ENCODE measurements at regions not wholly inside any gene's neighbourhood (a gene's known extent, or its start where the extent isn't known, plus 50 kb on each side); places are given as distances from the start of the nearest gene placed in this dataset.

DNA sequence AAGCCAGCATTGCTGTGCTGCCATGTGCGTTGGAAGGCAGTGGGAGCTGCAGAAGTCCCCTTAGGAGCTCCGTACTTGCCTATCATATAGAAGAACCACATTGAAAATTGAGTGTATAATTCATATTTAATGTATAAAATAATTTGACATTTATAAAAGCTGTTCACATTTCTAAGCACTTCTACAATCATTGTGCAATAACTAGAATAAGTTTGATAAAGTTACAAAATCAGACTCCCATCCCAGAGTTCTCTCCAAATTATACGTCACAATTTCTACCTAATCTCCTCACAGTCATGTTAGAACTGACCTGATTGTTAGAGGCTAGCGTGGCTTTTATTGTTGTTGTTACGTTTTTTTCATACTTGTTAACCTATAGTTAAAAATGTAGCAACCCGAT is 123.5 kb upstream of the ZNF366 start:
- Mint-ChIP-seq H3K4me3 (no peak overlapping the region), H3K27me3 (ENCODE audit: low read depth) (no peaks in the 10 kb centered on the region; the same call in 1 of the 2 replicates), H3K4me1 (peaks cover 9 to 21% of the 10 kb centered on the region in 2 experiments), H3K27ac (no peak overlapping the region), H3K36me3 (ENCODE audit: insufficient read depth in 1 of 3, low read depth in 3 of 3) (no peaks in the 10 kb centered on the region), H3K9me3 (no peaks in the 10 kb centered on the region)
- WGBS (ENCODE audit: extremely low coverage, insufficient read length, low lambda C conversion rate), result no CpG with 5 or more reads among the region's 6 CpGs
- no peak overlapping the region for H2AFZ ChIP-seq (ENCODE audit: low read length)
- no peak overlapping the region for H2BK120ac ChIP-seq (ENCODE audit: low read depth, low read length, poor library complexity, severe bottlenecking)
- H3K79me2 ChIP-seq (ENCODE audit: insufficient read depth, low read length), result no peaks in the 10 kb centered on the region
- no peak overlapping the region for H2BK20ac ChIP-seq (ENCODE audit: low read depth, low read length, poor library complexity, severe bottlenecking)
- no peak overlapping the region for H3T11ph ChIP-seq (ENCODE audit: low read length)
- H3K79me1 ChIP-seq (ENCODE audit: insufficient read depth, low read depth, low read length, poor library complexity, severe bottlenecking), result no peaks in the 10 kb centered on the region
- H4K8ac ChIP-seq (replicated peaks; ENCODE audit: insufficient read length, low read depth, low read length), result no peak overlapping the region
- no peak overlapping the region for H3K27ac ChIP-seq (ENCODE audit: insufficient read length, low read depth, low read length)
- no peaks in the 10 kb centered on the region for H4K20me1 ChIP-seq (ENCODE audit: control insufficient read depth, insufficient read depth, insufficient read length)
- H2BK15ac ChIP-seq (ENCODE audit: low read depth, low read length), result no peak overlapping the region
- H2AK5ac ChIP-seq (ENCODE audit: insufficient read length, low read length), result no peak overlapping the region
- H3K9ac ChIP-seq (ENCODE audit: extremely low read depth, insufficient read length, low read length), result no peak overlapping the region
- no peak overlapping the region for H4K5ac ChIP-seq (ENCODE audit: insufficient read length, low read depth, low read length)
- H3K4ac ChIP-seq (ENCODE audit: low read depth, low read length), result no peak overlapping the region
- no peaks in the 10 kb centered on the region; the same call in 1 of the 2 replicates for H3K4me1 ChIP-seq (ENCODE audit: insufficient read depth, low read length)
- H4K91ac ChIP-seq (ENCODE audit: insufficient read length, low read depth, low read length), result no peak overlapping the region
- no peak overlapping the region for H3K23ac ChIP-seq (ENCODE audit: insufficient read length, low read depth, low read length)
- no peak for DNase-seq
- no peak overlapping the region for H2BK5ac ChIP-seq (ENCODE audit: insufficient read length, low read length)
- H3K4me2 ChIP-seq (ENCODE audit: insufficient read depth, insufficient read length, low read length), result no peak overlapping the region
- no peak overlapping the region for H3K56ac ChIP-seq (ENCODE audit: insufficient read length, low read depth, low read length)
- H3K14ac ChIP-seq (ENCODE audit: insufficient read depth, low read length), result no peak overlapping the region
- no peaks in the 10 kb centered on the region for H3K23me2 ChIP-seq (ENCODE audit: insufficient read length, low read depth, low read length, poor library complexity, severe bottlenecking)
- no peak overlapping the region for H3K18ac ChIP-seq (ENCODE audit: insufficient read length, low read depth, low read length)
- H3K9me3 ChIP-seq (ENCODE audit: control insufficient read depth, low read depth, low read length), result no peaks in the 10 kb centered on the region
- TF ChIP-seq, protein P1, sequence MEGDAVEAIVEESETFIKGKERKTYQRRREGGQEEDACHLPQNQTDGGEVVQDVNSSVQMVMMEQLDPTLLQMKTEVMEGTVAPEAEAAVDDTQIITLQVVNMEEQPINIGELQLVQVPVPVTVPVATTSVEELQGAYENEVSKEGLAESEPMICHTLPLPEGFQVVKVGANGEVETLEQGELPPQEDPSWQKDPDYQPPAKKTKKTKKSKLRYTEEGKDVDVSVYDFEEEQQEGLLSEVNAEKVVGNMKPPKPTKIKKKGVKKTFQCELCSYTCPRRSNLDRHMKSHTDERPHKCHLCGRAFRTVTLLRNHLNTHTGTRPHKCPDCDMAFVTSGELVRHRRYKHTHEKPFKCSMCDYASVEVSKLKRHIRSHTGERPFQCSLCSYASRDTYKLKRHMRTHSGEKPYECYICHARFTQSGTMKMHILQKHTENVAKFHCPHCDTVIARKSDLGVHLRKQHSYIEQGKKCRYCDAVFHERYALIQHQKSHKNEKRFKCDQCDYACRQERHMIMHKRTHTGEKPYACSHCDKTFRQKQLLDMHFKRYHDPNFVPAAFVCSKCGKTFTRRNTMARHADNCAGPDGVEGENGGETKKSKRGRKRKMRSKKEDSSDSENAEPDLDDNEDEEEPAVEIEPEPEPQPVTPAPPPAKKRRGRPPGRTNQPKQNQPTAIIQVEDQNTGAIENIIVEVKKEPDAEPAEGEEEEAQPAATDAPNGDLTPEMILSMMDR (conservative IDR thresholded peaks at IDR 0.05), result no peak
- no peaks in the 10 kb centered on the region for H3K27me3 ChIP-seq (ENCODE audit: insufficient read depth, low read length)
- H2BK12ac ChIP-seq (ENCODE audit: insufficient read length, low read depth, low read length), result no peak overlapping the region

Measured in H9 (cell line).